ENCODE measurements at regions not wholly inside any gene's neighbourhood (a gene's known extent, or its start where the extent isn't known, plus 50 kb on each side); places are given as distances from the start of the nearest gene placed in this dataset.

- H3K4me3 ChIP-seq (ENCODE audit: extremely low read depth, insufficient read depth, low read length, poor library complexity, severe bottlenecking): no peak overlapping the region
- peaks cover 17% of the 10 kb centered on the region for H3K4me1 ChIP-seq (ENCODE audit: control insufficient read depth, insufficient read depth, low read length, poor library complexity, severe bottlenecking)
- WGBS, 2 experiments (ENCODE audit: insufficient coverage in 2 of 2): 73 to 79% methylated on average over 4 to 5 of the region's 7 CpGs
- no peak overlapping the region for H3K27ac ChIP-seq (ENCODE audit: low read depth, low read length, severe bottlenecking)
- peaks cover 99% of the 10 kb centered on the region for H3K36me3 ChIP-seq (ENCODE audit: control insufficient read depth, insufficient read depth, low read length)
- no peaks in the 10 kb centered on the region for H3K9me3 ChIP-seq (ENCODE audit: control insufficient read depth, low read length)
Measured at GRCh38 chr9:92242260-92243136, 51.0 kb downstream of the IARS1 start.

- Histone ChIP-seq H3K4me3 (ENCODE audit: extremely low read depth, insufficient read depth, low read length, poor library complexity, severe bottlenecking) (no peak overlapping the region), H3K36me3 (ENCODE audit: control insufficient read depth, insufficient read depth, low read length) (peaks cover 91% of the 10 kb centered on the region), H3K27ac (ENCODE audit: low read depth, low read length, severe bottlenecking) (no peak overlapping the region), H3K9me3 (ENCODE audit: control insufficient read depth, low read length) (no peaks in the 10 kb centered on the region), H3K4me1 (ENCODE audit: control insufficient read depth, insufficient read depth, low read length, poor library complexity, severe bottlenecking) (no peaks in the 10 kb centered on the region)
- 100% methylated on average over 1 of the region's 3 CpGs; no CpG with 5 or more reads in 1 of the 2 experiments for WGBS, 2 experiments (ENCODE audit: insufficient coverage in 2 of 2)
Measured at GRCh38 chr9:92236915-92237314, 56.6 kb downstream of the IARS1 start.

- Histone ChIP-seq H3K4me1 (ENCODE audit: control insufficient read depth, insufficient read depth, low read length, poor library complexity, severe bottlenecking) (no peaks in the 10 kb centered on the region), H3K9me3 (ENCODE audit: control insufficient read depth, low read length) (no peaks in the 10 kb centered on the region), H3K36me3 (ENCODE audit: control insufficient read depth, insufficient read depth, low read length) (peaks cover 91% of the 10 kb centered on the region), H3K27ac (ENCODE audit: low read depth, low read length, severe bottlenecking) (no peak overlapping the region), H3K4me3 (ENCODE audit: extremely low read depth, insufficient read depth, low read length, poor library complexity, severe bottlenecking) (no peak overlapping the region)
- WGBS, 2 experiments (ENCODE audit: insufficient coverage in 2 of 2): 87 to 96% methylated on average over 3 to 4 of the region's 4 CpGs
Measured at GRCh38 chr9:92236465-92236864, 57.0 kb downstream of the IARS1 start.

- WGBS, 2 experiments (ENCODE audit: insufficient coverage in 2 of 2): 80 to 97% methylated on average over 1 to 4 of the region's 5 CpGs
- Histone ChIP-seq H3K9me3 (ENCODE audit: control insufficient read depth, low read length) (peaks cover 2% of the 10 kb centered on the region), H3K27ac (ENCODE audit: low read depth, low read length, severe bottlenecking) (no peak overlapping the region), H3K36me3 (ENCODE audit: control insufficient read depth, insufficient read depth, low read length) (peaks cover 91% of the 10 kb centered on the region), H3K4me3 (ENCODE audit: extremely low read depth, insufficient read depth, low read length, poor library complexity, severe bottlenecking) (no peak overlapping the region), H3K4me1 (ENCODE audit: control insufficient read depth, insufficient read depth, low read length, poor library complexity, severe bottlenecking) (no peaks in the 10 kb centered on the region)
Measured at GRCh38 chr9:92234514-92234913, 59.0 kb downstream of the IARS1 start.

- Histone ChIP-seq H3K36me3 (ENCODE audit: control insufficient read depth, insufficient read depth, low read length) (peaks cover 86% of the 10 kb centered on the region), H3K4me3 (ENCODE audit: extremely low read depth, insufficient read depth, low read length, poor library complexity, severe bottlenecking) (no peak overlapping the region), H3K27ac (ENCODE audit: low read depth, low read length, severe bottlenecking) (no peak overlapping the region), H3K4me1 (ENCODE audit: control insufficient read depth, insufficient read depth, low read length, poor library complexity, severe bottlenecking) (no peaks in the 10 kb centered on the region), H3K9me3 (ENCODE audit: control insufficient read depth, low read length) (peaks cover 11% of the 10 kb centered on the region)
- WGBS, 2 experiments (ENCODE audit: insufficient coverage in 2 of 2): 73 to 91% methylated on average over 1 of the region's 1 CpG
Measured at GRCh38 chr9:92232190-92232589, 61.3 kb downstream of the IARS1 start.

GRCh38 chr9:92228628-92229027 lies 64.9 kb downstream of the IARS1 start:
- Histone ChIP-seq H3K36me3 (ENCODE audit: control insufficient read depth, insufficient read depth, low read length) (peaks cover 88% of the 10 kb centered on the region), H3K27ac (ENCODE audit: low read depth, low read length, severe bottlenecking) (no peak overlapping the region), H3K4me1 (ENCODE audit: control insufficient read depth, insufficient read depth, low read length, poor library complexity, severe bottlenecking) (no peaks in the 10 kb centered on the region), H3K4me3 (ENCODE audit: extremely low read depth, insufficient read depth, low read length, poor library complexity, severe bottlenecking) (no peak overlapping the region), H3K9me3 (ENCODE audit: control insufficient read depth, low read length) (peaks cover 11% of the 10 kb centered on the region)
- 93 to 100% methylated on average over 2 of the region's 2 CpGs for WGBS, 2 experiments (ENCODE audit: insufficient coverage in 2 of 2)

GRCh38 chr9:92224177-92224576 lies 69.3 kb downstream of the IARS1 start:
- H3K36me3 ChIP-seq (ENCODE audit: control insufficient read depth, insufficient read depth, low read length): peaks cover 78% of the 10 kb centered on the region
- H3K27ac ChIP-seq (ENCODE audit: low read depth, low read length, severe bottlenecking): no peak overlapping the region
- no peak overlapping the region for H3K4me3 ChIP-seq (ENCODE audit: extremely low read depth, insufficient read depth, low read length, poor library complexity, severe bottlenecking)
- peaks cover 17% of the 10 kb centered on the region for H3K9me3 ChIP-seq (ENCODE audit: control insufficient read depth, low read length)
- 97 to 100% methylated on average over 4 of the region's 4 CpGs for WGBS, 2 experiments (ENCODE audit: insufficient coverage in 2 of 2)
- no peaks in the 10 kb centered on the region for H3K4me1 ChIP-seq (ENCODE audit: control insufficient read depth, insufficient read depth, low read length, poor library complexity, severe bottlenecking)

- H3K9me3 ChIP-seq (ENCODE audit: control insufficient read depth, low read length): peaks cover 14% of the 10 kb centered on the region
- WGBS, 2 experiments (ENCODE audit: insufficient coverage in 2 of 2): 95 to 100% methylated on average over 2 of the region's 2 CpGs
- peaks cover 74% of the 10 kb centered on the region for H3K36me3 ChIP-seq (ENCODE audit: control insufficient read depth, insufficient read depth, low read length)
- no peak overlapping the region for H3K4me3 ChIP-seq (ENCODE audit: extremely low read depth, insufficient read depth, low read length, poor library complexity, severe bottlenecking)
- no peak overlapping the region for H3K27ac ChIP-seq (ENCODE audit: low read depth, low read length, severe bottlenecking)
- no peaks in the 10 kb centered on the region for H3K4me1 ChIP-seq (ENCODE audit: control insufficient read depth, insufficient read depth, low read length, poor library complexity, severe bottlenecking)
Measured at GRCh38 chr9:92223758-92224157, 69.7 kb downstream of the IARS1 start.

- H3K9me3 ChIP-seq (ENCODE audit: control insufficient read depth, low read length): no peaks in the 10 kb centered on the region
- no peaks in the 10 kb centered on the region for H3K4me1 ChIP-seq (ENCODE audit: control insufficient read depth, insufficient read depth, low read length, poor library complexity, severe bottlenecking)
- H3K36me3 ChIP-seq (ENCODE audit: control insufficient read depth, insufficient read depth, low read length): peaks cover 61% of the 10 kb centered on the region
- H3K27ac ChIP-seq (ENCODE audit: low read depth, low read length, severe bottlenecking): no peak overlapping the region
- WGBS, 2 experiments (ENCODE audit: insufficient coverage in 2 of 2): 91 to 100% methylated on average over 2 to 4 of the region's 7 CpGs
- H3K4me3 ChIP-seq (ENCODE audit: extremely low read depth, insufficient read depth, low read length, poor library complexity, severe bottlenecking): no peak overlapping the region
Measured at GRCh38 chr9:92208693-92209524, 84.6 kb downstream of the IARS1 start.

GRCh38 chr9:92206488-92206887 lies 87.0 kb downstream of the IARS1 start:
- Histone ChIP-seq H3K27ac (ENCODE audit: low read depth, low read length, severe bottlenecking) (peak overlapping the region; percentile 41), H3K4me3 (ENCODE audit: extremely low read depth, insufficient read depth, low read length, poor library complexity, severe bottlenecking) (no peak overlapping the region), H3K36me3 (ENCODE audit: control insufficient read depth, insufficient read depth, low read length) (peaks cover 36% of the 10 kb centered on the region), H3K4me1 (ENCODE audit: control insufficient read depth, insufficient read depth, low read length, poor library complexity, severe bottlenecking) (no peaks in the 10 kb centered on the region), H3K9me3 (ENCODE audit: control insufficient read depth, low read length) (no peaks in the 10 kb centered on the region)
- 100% methylated on average over 1 of the region's 1 CpG; no CpG with 5 or more reads in 1 of the 2 experiments for WGBS, 2 experiments (ENCODE audit: insufficient coverage in 2 of 2)

Measured in mesodermal cell (in vitro differentiated cells).